Breast epithelium (tissue), 3 donors: ENCODE measurements at regions not wholly inside any gene's neighbourhood (a gene's known extent, or its start where the extent isn't known, plus 50 kb on each side); places are given as distances from the start of the nearest gene placed in this dataset.

Source experiments
- CTCF ChIP-seq, 3 donors: fragments of 450-650 bp; IDR thresholded peaks; one replicate each; pipeline ENCODE4 v1.5.1; 2016 to 2017; ENCODE audit warnings: antibody characterized with exemption in 3 of 3, mild to moderate bottlenecking in 3 of 3, moderate library complexity in 3 of 3
- POLR2A ChIP-seq: fragments of 450-650 bp; IDR thresholded peaks from one replicate; pipeline ENCODE4 v1.6.1; 2016; ENCODE audit warnings: antibody characterized with exemption, mild to moderate bottlenecking, moderate library complexity
- POLR2AphosphoS5 ChIP-seq, 3 donors: sonication (generic); formaldehyde crosslinking; IDR thresholded peaks; one replicate each; pipeline ENCODE4 v1.6.1; 2017; ENCODE audit warnings: antibody characterized with exemption in 3 of 3

- TF ChIP-seq CTCF (IDR thresholded peaks at IDR 0.05) (no peak), POLR2A (no peak), POLR2AphosphoS5 (IDR thresholded peaks at IDR 0.05) (no peak)
Measured at GRCh38 chr4:187469627-187470026, 525.9 kb upstream of the ZFP42 start.
